ENCODE measurements at regions not wholly inside any gene's neighbourhood (a gene's known extent, or its start where the extent isn't known, plus 50 kb on each side); places are given as distances from the start of the nearest gene placed in this dataset.

GRCh38 chr2:15832849-15833680, 107.3 kb upstream of the MYCN start:
- H3K9ac ChIP-seq = no peak overlapping the region
- H4K20me1 ChIP-seq (ENCODE audit: insufficient read depth) = no peaks in the 10 kb centered on the region
- no peak overlapping the region for H3K4me2 ChIP-seq
- H3K4me1 ChIP-seq (ENCODE audit: low read depth, poor library complexity, severe bottlenecking) = peaks cover 4% of the 10 kb centered on the region
- H2AFZ ChIP-seq (ENCODE audit: low read depth) = no peak overlapping the region
- H3K36me3 ChIP-seq (ENCODE audit: insufficient read depth) = no peaks in the 10 kb centered on the region
- TF ChIP-seq CTCF (conservative IDR thresholded peaks at IDR 0.05; ENCODE audit: low read depth, low read length) = no peak
- no peak overlapping the region for H3K4me3 ChIP-seq (IDR thresholded peaks at IDR 0.05; ENCODE audit: insufficient read depth, low read depth, low read length)
- H3K27me3 ChIP-seq (ENCODE audit: insufficient read depth, low read depth) = no peaks in the 10 kb centered on the region
- no peaks in the 10 kb centered on the region for H3K79me2 ChIP-seq (ENCODE audit: insufficient read depth, low read depth)
- H3K27ac ChIP-seq = no peak overlapping the region

- TF ChIP-seq CTCF (conservative IDR thresholded peaks at IDR 0.05; ENCODE audit: low read depth, low read length) = no peak
- no peaks in the 10 kb centered on the region for H3K27me3 ChIP-seq (ENCODE audit: insufficient read depth, low read depth)
- H2AFZ ChIP-seq (ENCODE audit: low read depth) = no peak overlapping the region
- H3K27ac ChIP-seq = no peak overlapping the region
- H3K4me2 ChIP-seq = no peak overlapping the region
- H3K4me3 ChIP-seq (IDR thresholded peaks at IDR 0.05; ENCODE audit: insufficient read depth, low read depth, low read length) = no peak overlapping the region
- H3K36me3 ChIP-seq (ENCODE audit: insufficient read depth) = no peaks in the 10 kb centered on the region
- H3K9ac ChIP-seq = no peak overlapping the region
- peaks cover 4% of the 10 kb centered on the region for H3K4me1 ChIP-seq (ENCODE audit: low read depth, poor library complexity, severe bottlenecking)
- H4K20me1 ChIP-seq (ENCODE audit: insufficient read depth) = no peaks in the 10 kb centered on the region
- H3K79me2 ChIP-seq (ENCODE audit: insufficient read depth, low read depth) = no peaks in the 10 kb centered on the region
Measured at GRCh38 chr2:15833731-15834130, 106.6 kb upstream of the MYCN start.

GRCh38 chr2:15834381-15835031, 105.8 kb upstream of the MYCN start:
- Histone ChIP-seq H4K20me1 (ENCODE audit: insufficient read depth) (no peaks in the 10 kb centered on the region), H3K79me2 (ENCODE audit: insufficient read depth, low read depth) (no peaks in the 10 kb centered on the region), H3K27ac (no peak overlapping the region), H3K27me3 (ENCODE audit: insufficient read depth, low read depth) (no peaks in the 10 kb centered on the region), H3K4me2 (no peak overlapping the region), H3K9ac (no peak overlapping the region), H3K4me3 (IDR thresholded peaks at IDR 0.05; ENCODE audit: insufficient read depth, low read depth, low read length) (no peak overlapping the region), H3K4me1 (ENCODE audit: low read depth, poor library complexity, severe bottlenecking) (peaks cover 4% of the 10 kb centered on the region), H2AFZ (ENCODE audit: low read depth) (no peak overlapping the region), H3K36me3 (ENCODE audit: insufficient read depth) (no peaks in the 10 kb centered on the region)
- no peak for TF ChIP-seq CTCF (conservative IDR thresholded peaks at IDR 0.05; ENCODE audit: low read depth, low read length)

- no peak overlapping the region for H3K4me2 ChIP-seq
- H3K79me2 ChIP-seq (ENCODE audit: insufficient read depth, low read depth) = no peaks in the 10 kb centered on the region
- no peak for TF ChIP-seq CTCF (conservative IDR thresholded peaks at IDR 0.05; ENCODE audit: low read depth, low read length)
- no peak overlapping the region for H3K27ac ChIP-seq
- H3K27me3 ChIP-seq (ENCODE audit: insufficient read depth, low read depth) = no peaks in the 10 kb centered on the region
- no peak overlapping the region for H2AFZ ChIP-seq (ENCODE audit: low read depth)
- no peak overlapping the region for H3K4me3 ChIP-seq (IDR thresholded peaks at IDR 0.05; ENCODE audit: insufficient read depth, low read depth, low read length)
- H4K20me1 ChIP-seq (ENCODE audit: insufficient read depth) = no peaks in the 10 kb centered on the region
- H3K36me3 ChIP-seq (ENCODE audit: insufficient read depth) = no peaks in the 10 kb centered on the region
- H3K4me1 ChIP-seq (ENCODE audit: low read depth, poor library complexity, severe bottlenecking) = peaks cover 4% of the 10 kb centered on the region
- no peak overlapping the region for H3K9ac ChIP-seq
Measured at GRCh38 chr2:15835991-15836688, 104.2 kb upstream of the MYCN start.

Measured in KMS-11 (cell line).